ENCODE measurements at regions not wholly inside any gene's neighbourhood (a gene's known extent, or its start where the extent isn't known, plus 50 kb on each side); places are given as distances from the start of the nearest gene placed in this dataset.

GRCh38 chr20:62552613-62553012 is 76.8 kb upstream of the GATA5 start:
- TF ChIP-seq CTCF (IDR thresholded peaks at IDR 0.05): no peak
- no peak for TF ChIP-seq SIN3A (IDR thresholded peaks at IDR 0.05; ENCODE audit: borderline replicate concordance, insufficient read depth, low read depth, low read length)
